A549 (cell line): ENCODE measurements at regions not wholly inside any gene's neighbourhood (a gene's known extent, or its start where the extent isn't known, plus 50 kb on each side); places are given as distances from the start of the nearest gene placed in this dataset.

Experiments used
- ATAC-seq, 2 experiments: fragments of 200-7000 bp in 1 of 2; fragments of >200 bp in 1 of 2; cut with Nextera tagmentation in 1 of 2; cut with Tn5 transposase in 1 of 2; 3 replicates each; pipeline versions ENCODE4 v1.8.0 to v1.9.1; 2018 to 2020; ENCODE audit warnings: mild to moderate bottlenecking in 1 of 2, moderate library complexity in 1 of 2
- CTCF ChIA-PET: fragments of 300-600 bp; sonication (Branson Sonifier 250); formaldehyde crosslinking; extraction: SDS; loops from one replicate; lab custom pipeline; 2021; ENCODE audit warnings: antibody characterized with exemption, inconsistent platforms; lab: Yijun Ruan, JAX
- POLR2A ChIA-PET: fragments of 350-600 bp; formaldehyde crosslinking; extraction: SDS; loops from one replicate; lab custom pipeline; 2021; ENCODE audit warnings: antibody characterized with exemption, inconsistent platforms; lab: Yijun Ruan, JAX
- DNase-seq, 2 experiments: peaks; one replicate each; pipeline versions ENCODE4 v3.0.0 to v3.0.0-alpha.2; 2011 to 2016; ENCODE audit warnings: low read depth in 1 of 2, low spot score in 1 of 2
- FAIRE-seq: peaks from 2 replicates; lab custom pipeline; 2011; peaks lifted over from hg19 to GRCh38; lab: Jason Lieb, UNC
- H3K27ac ChIP-seq, 2 experiments: fragments of >200 bp; sonication (Bioruptor Twin); formaldehyde crosslinking; 3 replicates each; pipeline ENCODE4 v1.5.1; 2016 to 2017
- H3K4me1 ChIP-seq: fragments of >200 bp; sonication (Bioruptor Twin); formaldehyde crosslinking; 3 replicates; pipeline ENCODE4 v1.6.1; 2016
- H3K4me2 ChIP-seq: fragments of >200 bp; sonication (Bioruptor Twin); formaldehyde crosslinking; 3 replicates; pipeline ENCODE4 v1.6.1; 2016
- H3K4me3 ChIP-seq: fragments of >200 bp; sonication (Bioruptor Twin); formaldehyde crosslinking; 3 replicates; pipeline ENCODE4 v1.5.1; 2016
- H3K9me3 ChIP-seq: fragments of >200 bp; sonication (Bioruptor Twin); formaldehyde crosslinking; 3 replicates; pipeline ENCODE4 v1.6.1; 2016
- CBX2 ChIP-seq: fragments of 200-600 bp; sonication (generic); IDR thresholded peaks from 2 replicates; pipeline ENCODE4 v1.6.1; 2016; ENCODE audit warnings: low read depth, mild to moderate bottlenecking, borderline replicate concordance
- CBX8 ChIP-seq: fragments of 200-600 bp; sonication (generic); IDR thresholded peaks from 2 replicates; pipeline ENCODE4 v1.6.1; 2016
- CHD4 ChIP-seq: fragments of 200-600 bp; sonication (generic); IDR thresholded peaks from 2 replicates; pipeline ENCODE4 v1.6.1; 2016; ENCODE audit warnings: antibody characterized with exemption, mild to moderate bottlenecking, borderline replicate concordance
- EHF ChIP-seq: fragments of 250-450 bp; sonication (Bioruptor Pico); IDR thresholded peaks from 2 replicates; pipeline ENCODE4 v1.5.0; 2020; ENCODE audit warnings: mild to moderate bottlenecking
- EHMT2 ChIP-seq: fragments of 200-600 bp; sonication (generic); IDR thresholded peaks from 2 replicates; pipeline ENCODE4 v1.6.1; 2016; ENCODE audit warnings: antibody characterized with exemption, low read depth, mild to moderate bottlenecking, moderate library complexity
- ESRRA ChIP-seq: fragments of 150-350 bp; IDR thresholded peaks from 2 replicates; pipeline ENCODE4 v1.6.1; 2014; ENCODE audit warnings: mild to moderate bottlenecking, low read length, borderline replicate concordance
- FOXS1 ChIP-seq: fragments of 250-450 bp; sonication (Bioruptor Pico); IDR thresholded peaks from 2 replicates; pipeline ENCODE4 v1.5.0; 2020; ENCODE audit warnings: mild to moderate bottlenecking, moderate library complexity
- HDAC2 ChIP-seq: fragments of 200-600 bp; sonication (generic); IDR thresholded peaks from 2 replicates; pipeline ENCODE4 v1.6.1; 2016
- HEYL ChIP-seq: fragments of 250-450 bp; sonication (Bioruptor Pico); IDR thresholded peaks from 2 replicates; pipeline ENCODE4 v1.8.0; 2021; ENCODE audit warnings: mild to moderate bottlenecking, moderate library complexity
- HOXB13 ChIP-seq: fragments of 250-450 bp; sonication (Bioruptor Pico); IDR thresholded peaks from 2 replicates; pipeline ENCODE4 v1.5.0; 2020; ENCODE audit warnings: low read depth, mild to moderate bottlenecking, moderate library complexity
- JUNB ChIP-seq: fragments of >200 bp; sonication (Bioruptor Twin); formaldehyde crosslinking; IDR thresholded peaks from 2 replicates; pipeline ENCODE4 v1.6.1; 2016
- MAFK ChIP-seq: fragments of 450-650 bp; IDR thresholded peaks from 2 replicates; pipeline ENCODE4 v1.6.1; 2014; ENCODE audit not compliant: partially characterized antibody
- MYC ChIP-seq: IDR thresholded peaks from 2 replicates; pipeline ENCODE4 v1.6.1; 2012; ENCODE audit warnings: mild to moderate bottlenecking, inconsistent platforms, low read length, improper control_type of control experiment, borderline replicate concordance
- NPAS2 ChIP-seq: fragments of 250-450 bp; sonication (Bioruptor Pico); IDR thresholded peaks from 2 replicates; pipeline ENCODE4 v1.8.0; 2022; ENCODE audit warnings: mild to moderate bottlenecking, moderate library complexity, borderline replicate concordance
- NR3C1 ChIP-seq: fragments of >200 bp; sonication (Bioruptor Twin); formaldehyde crosslinking; IDR thresholded peaks from 3 replicates; pipeline ENCODE4 v1.6.1; 2017
- POLR2A ChIP-seq: IDR thresholded peaks from 2 replicates; pipeline ENCODE4 v1.6.1; 2012; ENCODE audit warnings: mild to moderate bottlenecking, low read length
- POLR2AphosphoS2 ChIP-seq: conservative IDR thresholded peaks from 2 replicates; pipeline ENCODE4 v1.6.1; 2012; ENCODE audit warnings: low read length, improper control_type of control experiment, inconsistent platforms
- RARB ChIP-seq: fragments of 250-450 bp; sonication (Bioruptor Pico); IDR thresholded peaks from 2 replicates; pipeline ENCODE4 v1.8.0; 2021; ENCODE audit warnings: mild to moderate bottlenecking, moderate library complexity
- SREBF2 ChIP-seq: fragments of 450-650 bp; IDR thresholded peaks from 2 replicates; pipeline ENCODE4 v1.6.1; 2014; ENCODE audit warnings: mild to moderate bottlenecking, moderate library complexity
- ZSCAN20 ChIP-seq: fragments of 250-450 bp; sonication (Bioruptor Pico); IDR thresholded peaks from 2 replicates; pipeline ENCODE4 v1.8.0; 2022; ENCODE audit warnings: mild to moderate bottlenecking, moderate library complexity
- WGBS: methylation state at CpG from one replicate; pipeline ENCODE4 v1.1.6; 2017; ENCODE audit errors: missing lambda C conversion rate; 5-methylcytosine and 5-hydroxymethylcytosine counted together
- TF ChIP-seq, protein P1 (sequence below): fragments of >200 bp; sonication (Bioruptor Twin); formaldehyde crosslinking; IDR thresholded peaks from 3 replicates; pipeline ENCODE4 v1.6.1; 2016
- TF ChIP-seq, protein P2 (sequence below): IDR thresholded peaks from 2 replicates; pipeline ENCODE4 v1.6.1; 2012
- TF ChIP-seq, protein P3 (sequence below): fragments of >200 bp; sonication (Bioruptor Twin); formaldehyde crosslinking; IDR thresholded peaks from 3 replicates; pipeline ENCODE4 v1.5.1; 2016
- TF ChIP-seq, protein P4 (sequence below): IDR thresholded peaks from 2 replicates; pipeline ENCODE4 v1.6.1; 2012; ENCODE audit warnings: low read depth, borderline replicate concordance

DNA sequence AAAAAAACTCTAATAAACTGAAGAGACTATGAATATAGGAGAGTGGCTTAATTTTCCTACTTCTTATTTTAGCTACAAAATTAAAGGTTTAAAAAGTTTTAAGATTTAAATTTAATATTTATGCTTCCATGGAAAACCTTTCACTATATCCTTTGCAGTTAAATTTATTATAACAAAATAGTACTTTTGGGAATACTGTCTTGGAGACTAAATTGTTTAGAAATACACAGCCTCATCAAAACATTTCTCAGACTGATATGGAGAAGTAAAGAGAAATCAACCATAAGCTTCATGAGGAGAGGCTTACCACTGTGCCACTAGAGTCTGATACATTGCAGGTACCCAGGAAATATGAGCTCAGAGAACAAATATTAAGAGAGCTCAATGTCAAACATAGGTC, 436.5 kb downstream of the KCTD12 start:
- FAIRE-seq, result no peak
- ATAC-seq, result no peak
- CTCF ChIA-PET, result no interaction called here

DNA sequence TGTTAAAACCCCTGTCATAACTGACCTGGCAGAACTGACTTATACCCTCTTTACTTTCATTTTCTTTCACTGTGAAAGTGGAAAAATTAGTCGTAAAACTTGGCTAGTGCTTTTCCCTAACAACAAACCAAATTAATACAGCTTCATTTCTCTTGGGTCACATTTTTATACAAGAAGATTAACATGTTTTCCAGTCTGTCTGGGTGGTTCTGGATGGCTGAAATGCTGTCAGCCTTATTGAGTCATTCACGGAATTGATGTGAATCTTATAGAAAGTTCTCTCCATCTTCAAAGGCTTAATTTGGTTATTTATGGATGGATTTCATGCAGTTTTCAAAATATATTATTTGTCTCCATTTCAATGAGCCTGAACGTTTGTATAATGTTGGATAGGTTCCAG, 440.0 kb downstream of the KCTD12 start:
- H3K27ac ChIP-seq, result no peak overlapping the region
- H3K9me3 ChIP-seq, result no peaks in the 10 kb centered on the region
- no peak for FAIRE-seq
- H3K4me2 ChIP-seq, result no peak overlapping the region
- no peak for ATAC-seq
- no peak for DNase-seq
- no peaks in the 10 kb centered on the region for H3K4me1 ChIP-seq
- CTCF ChIA-PET, result interaction anchor here (0.9 kb wide), 1 partner anchor 600 kb away, joined by 3 read pairs; no protein-coding TSS in a partner anchor
- POLR2A ChIA-PET, result no interaction called here
- TF ChIP-seq NPAS2 (CRISPR knock-in tag), result no peak
- TF ChIP-seq, protein P1, sequence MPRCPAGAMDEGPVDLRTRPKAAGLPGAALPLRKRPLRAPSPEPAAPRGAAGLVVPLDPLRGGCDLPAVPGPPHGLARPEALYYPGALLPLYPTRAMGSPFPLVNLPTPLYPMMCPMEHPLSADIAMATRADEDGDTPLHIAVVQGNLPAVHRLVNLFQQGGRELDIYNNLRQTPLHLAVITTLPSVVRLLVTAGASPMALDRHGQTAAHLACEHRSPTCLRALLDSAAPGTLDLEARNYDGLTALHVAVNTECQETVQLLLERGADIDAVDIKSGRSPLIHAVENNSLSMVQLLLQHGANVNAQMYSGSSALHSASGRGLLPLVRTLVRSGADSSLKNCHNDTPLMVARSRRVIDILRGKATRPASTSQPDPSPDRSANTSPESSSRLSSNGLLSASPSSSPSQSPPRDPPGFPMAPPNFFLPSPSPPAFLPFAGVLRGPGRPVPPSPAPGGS, result no peak
- TF ChIP-seq, protein P2, sequence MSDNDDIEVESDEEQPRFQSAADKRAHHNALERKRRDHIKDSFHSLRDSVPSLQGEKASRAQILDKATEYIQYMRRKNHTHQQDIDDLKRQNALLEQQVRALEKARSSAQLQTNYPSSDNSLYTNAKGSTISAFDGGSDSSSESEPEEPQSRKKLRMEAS, result no peak
- no peak for TF ChIP-seq CHD4
- no peak for TF ChIP-seq EHMT2
- TF ChIP-seq FOXS1 (CRISPR knock-in tag), result no peak
- TF ChIP-seq CBX2, result no peak
- no peak for TF ChIP-seq EHF (CRISPR knock-in tag)
- TF ChIP-seq ZSCAN20, result no peak
- TF ChIP-seq HOXB13 (CRISPR knock-in tag), result no peak
- no peak for TF ChIP-seq MYC
- TF ChIP-seq HEYL (CRISPR knock-in tag), result no peak
- TF ChIP-seq SREBF2, result no peak
- TF ChIP-seq CBX8, result no peak
- TF ChIP-seq, protein P3, sequence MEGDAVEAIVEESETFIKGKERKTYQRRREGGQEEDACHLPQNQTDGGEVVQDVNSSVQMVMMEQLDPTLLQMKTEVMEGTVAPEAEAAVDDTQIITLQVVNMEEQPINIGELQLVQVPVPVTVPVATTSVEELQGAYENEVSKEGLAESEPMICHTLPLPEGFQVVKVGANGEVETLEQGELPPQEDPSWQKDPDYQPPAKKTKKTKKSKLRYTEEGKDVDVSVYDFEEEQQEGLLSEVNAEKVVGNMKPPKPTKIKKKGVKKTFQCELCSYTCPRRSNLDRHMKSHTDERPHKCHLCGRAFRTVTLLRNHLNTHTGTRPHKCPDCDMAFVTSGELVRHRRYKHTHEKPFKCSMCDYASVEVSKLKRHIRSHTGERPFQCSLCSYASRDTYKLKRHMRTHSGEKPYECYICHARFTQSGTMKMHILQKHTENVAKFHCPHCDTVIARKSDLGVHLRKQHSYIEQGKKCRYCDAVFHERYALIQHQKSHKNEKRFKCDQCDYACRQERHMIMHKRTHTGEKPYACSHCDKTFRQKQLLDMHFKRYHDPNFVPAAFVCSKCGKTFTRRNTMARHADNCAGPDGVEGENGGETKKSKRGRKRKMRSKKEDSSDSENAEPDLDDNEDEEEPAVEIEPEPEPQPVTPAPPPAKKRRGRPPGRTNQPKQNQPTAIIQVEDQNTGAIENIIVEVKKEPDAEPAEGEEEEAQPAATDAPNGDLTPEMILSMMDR, result no peak
- no peak for TF ChIP-seq HDAC2
- TF ChIP-seq JUNB, result no peak
- TF ChIP-seq POLR2A, result no peak
- 12% methylated on average over 3 of the region's 3 CpGs for WGBS
- H3K4me3 ChIP-seq, result no peak overlapping the region

More for the DNA sequence above, 436.5 kb downstream of the KCTD12 start:
- no peaks in the 10 kb centered on the region; the same call in 2 of the 3 replicates for H3K9me3 ChIP-seq
- TF ChIP-seq MYC (no peak), MAFK (no peak), POLR2AphosphoS2 (no peak), RARB (CRISPR knock-in tag) (no peak), POLR2A (no peak), NPAS2 (CRISPR knock-in tag) (no peak), SREBF2 (no peak), NR3C1 (no peak), ESRRA (no peak)
- TF ChIP-seq, protein P4, sequence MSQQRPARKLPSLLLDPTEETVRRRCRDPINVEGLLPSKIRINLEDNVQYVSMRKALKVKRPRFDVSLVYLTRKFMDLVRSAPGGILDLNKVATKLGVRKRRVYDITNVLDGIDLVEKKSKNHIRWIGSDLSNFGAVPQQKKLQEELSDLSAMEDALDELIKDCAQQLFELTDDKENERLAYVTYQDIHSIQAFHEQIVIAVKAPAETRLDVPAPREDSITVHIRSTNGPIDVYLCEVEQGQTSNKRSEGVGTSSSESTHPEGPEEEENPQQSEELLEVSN, result no peak
- no peak for DNase-seq
- POLR2A ChIA-PET, result no interaction called here
- H3K4me1 ChIP-seq, result no peaks in the 10 kb centered on the region
- no peak overlapping the region for H3K4me2 ChIP-seq
- no peak overlapping the region for H3K4me3 ChIP-seq
- H3K27ac ChIP-seq, result no peak overlapping the region
